Muscle layer of duodenum (tissue), 2 donors: ENCODE measurements at regions not wholly inside any gene's neighbourhood (a gene's known extent, or its start where the extent isn't known, plus 50 kb on each side); places are given as distances from the start of the nearest gene placed in this dataset.

Experiments used
- H3K27ac ChIP-seq: one replicate; pipeline ENCODE4 v1.7.0; 2013; ENCODE audit warnings: mild to moderate bottlenecking, low read length
- H3K27me3 ChIP-seq: one replicate; pipeline ENCODE4 v1.7.0; 2013; ENCODE audit warnings: low read depth, mild to moderate bottlenecking, control low read depth, low read length
- H3K36me3 ChIP-seq, 2 donors: one replicate each; pipeline ENCODE4 v1.7.0; 2013; ENCODE audit warnings: low read length in 2 of 2, control low read depth in 1 of 2, mild to moderate bottlenecking in 1 of 2; ENCODE audit not compliant: insufficient read depth in 2 of 2, control insufficient read depth in 1 of 2
- H3K4me1 ChIP-seq, 2 donors: one replicate each; pipeline ENCODE4 v1.7.0; 2013; ENCODE audit warnings: low read length in 2 of 2, mild to moderate bottlenecking in 2 of 2, control low read depth in 1 of 2, moderate library complexity in 1 of 2; ENCODE audit not compliant: insufficient read depth in 2 of 2, control insufficient read depth in 1 of 2
- H3K4me3 ChIP-seq, 2 donors: one replicate each; pipeline ENCODE4 v1.7.0; 2013; ENCODE audit warnings: low read length in 2 of 2, low read depth in 1 of 2, mild to moderate bottlenecking in 1 of 2
- H3K9me3 ChIP-seq, 2 donors: one replicate each; pipeline ENCODE4 v1.7.0; 2013; ENCODE audit warnings: low read length in 2 of 2, control low read depth in 1 of 2, mild to moderate bottlenecking in 1 of 2; ENCODE audit not compliant: control insufficient read depth in 1 of 2
- donor health status: healthy.

- peaks cover 6% of the 10 kb centered on the region for H3K27me3 ChIP-seq
- H3K27ac ChIP-seq = no peak overlapping the region
- no peaks in the 10 kb centered on the region for H3K9me3 ChIP-seq
- H3K4me1 ChIP-seq = no peaks in the 10 kb centered on the region
- H3K4me3 ChIP-seq = no peak overlapping the region
- H3K36me3 ChIP-seq = no peaks in the 10 kb centered on the region
These were observed 92.1 kb upstream of the TTC34 start for GRCh38 chr1:2893473-2894120.

GRCh38 chr1:2894381-2895041 is 93.0 kb upstream of the TTC34 start:
- H3K27me3 ChIP-seq = no peaks in the 10 kb centered on the region
- no peaks in the 10 kb centered on the region for H3K36me3 ChIP-seq
- H3K4me3 ChIP-seq = no peak overlapping the region
- H3K27ac ChIP-seq = no peak overlapping the region
- H3K9me3 ChIP-seq = no peaks in the 10 kb centered on the region
- no peaks in the 10 kb centered on the region for H3K4me1 ChIP-seq

- Histone ChIP-seq H3K9me3 (no peaks in the 10 kb centered on the region), H3K36me3 (no peaks in the 10 kb centered on the region), H3K4me3 (no peak overlapping the region), H3K27me3 (no peaks in the 10 kb centered on the region), H3K27ac (no peak overlapping the region), H3K4me1 (no peaks in the 10 kb centered on the region)
These were observed 95.3 kb upstream of the TTC34 start for GRCh38 chr1:2896824-2897223.

GRCh38 chr1:2903226-2903625 is 101.7 kb upstream of the TTC34 start:
- no peak overlapping the region for H3K27ac ChIP-seq
- H3K9me3 ChIP-seq = no peaks in the 10 kb centered on the region
- no peak overlapping the region for H3K4me3 ChIP-seq
- H3K27me3 ChIP-seq = no peaks in the 10 kb centered on the region
- H3K4me1 ChIP-seq = peaks cover 0 to 5% of the 10 kb centered on the region in 2 donors
- H3K36me3 ChIP-seq = no peaks in the 10 kb centered on the region

- Histone ChIP-seq H3K27ac (no peak overlapping the region), H3K4me3 (no peak overlapping the region), H3K36me3 (no peaks in the 10 kb centered on the region), H3K9me3 (no peaks in the 10 kb centered on the region), H3K4me1 (peaks cover 0 to 5% of the 10 kb centered on the region in 2 donors), H3K27me3 (no peaks in the 10 kb centered on the region)
These were observed 102.7 kb upstream of the TTC34 start for GRCh38 chr1:2904191-2904590.

- no peaks in the 10 kb centered on the region for H3K27me3 ChIP-seq
- H3K9me3 ChIP-seq = no peaks in the 10 kb centered on the region
- no peaks in the 10 kb centered on the region for H3K36me3 ChIP-seq
- H3K4me1 ChIP-seq = peaks cover 0 to 5% of the 10 kb centered on the region in 2 donors
- H3K4me3 ChIP-seq = no peak overlapping the region
- H3K27ac ChIP-seq = no peak overlapping the region
These were observed 103.9 kb upstream of the TTC34 start for GRCh38 chr1:2905356-2905755.

- Histone ChIP-seq H3K27ac (no peak overlapping the region), H3K27me3 (no peaks in the 10 kb centered on the region), H3K4me3 (no peak overlapping the region), H3K9me3 (no peaks in the 10 kb centered on the region), H3K4me1 (peaks cover 0 to 5% of the 10 kb centered on the region in 2 donors), H3K36me3 (no peaks in the 10 kb centered on the region)
These were observed 104.6 kb upstream of the TTC34 start for GRCh38 chr1:2906085-2906484.

GRCh38 chr1:2906620-2907019 is 105.1 kb upstream of the TTC34 start:
- Histone ChIP-seq H3K36me3 (no peaks in the 10 kb centered on the region), H3K27ac (no peak overlapping the region), H3K9me3 (no peaks in the 10 kb centered on the region), H3K4me3 (no peak overlapping the region), H3K27me3 (no peaks in the 10 kb centered on the region), H3K4me1 (peaks cover 0 to 5% of the 10 kb centered on the region in 2 donors)

GRCh38 chr1:2907051-2907450 is 105.6 kb upstream of the TTC34 start:
- no peaks in the 10 kb centered on the region for H3K9me3 ChIP-seq
- H3K36me3 ChIP-seq = no peaks in the 10 kb centered on the region
- H3K27me3 ChIP-seq = no peaks in the 10 kb centered on the region

GRCh38 chr1:2908081-2908480 is 106.6 kb upstream of the TTC34 start:
- Histone ChIP-seq H3K27me3 (no peaks in the 10 kb centered on the region), H3K4me3 (no peak overlapping the region)

More at GRCh38 chr1:2907051-2907450, 105.6 kb upstream of the TTC34 start:
- Histone ChIP-seq H3K4me3 (no peak overlapping the region), H3K27ac (no peak overlapping the region), H3K4me1 (peaks cover 0 to 5% of the 10 kb centered on the region in 2 donors)

GRCh38 chr1:2908561-2908960 is 107.1 kb upstream of the TTC34 start:
- Histone ChIP-seq H3K27ac (no peak overlapping the region), H3K9me3 (no peaks in the 10 kb centered on the region), H3K36me3 (no peaks in the 10 kb centered on the region), H3K4me1 (peaks cover 0 to 5% of the 10 kb centered on the region in 2 donors), H3K27me3 (no peaks in the 10 kb centered on the region), H3K4me3 (no peak overlapping the region)

More at GRCh38 chr1:2908081-2908480, 106.6 kb upstream of the TTC34 start:
- no peaks in the 10 kb centered on the region for H3K9me3 ChIP-seq
- peaks cover 0 to 5% of the 10 kb centered on the region in 2 donors for H3K4me1 ChIP-seq
- H3K27ac ChIP-seq = no peak overlapping the region
- H3K36me3 ChIP-seq = no peaks in the 10 kb centered on the region
